ENCODE measurements at regions not wholly inside any gene's neighbourhood (a gene's known extent, or its start where the extent isn't known, plus 50 kb on each side); places are given as distances from the start of the nearest gene placed in this dataset.

- dilution Hi-C loops (cut with MboI; ENCODE audit: extremely low pct_ligation_motif_present, low sequenced_read_pairs) (no loop called here), intact Hi-C loops (cut with micrococcal nuclease) (no loop called here)
- no peak for TF ChIP-seq MAX (IDR thresholded peaks at IDR 0.05; ENCODE audit: insufficient read depth, insufficient read length)
- H3K9me3 ChIP-seq (replicated peaks; ENCODE audit: control insufficient read depth, insufficient read depth, low read length) = no peaks in the 10 kb centered on the region
- DNase-seq (ENCODE audit: low read depth, low spot score) (no peak), FAIRE-seq (no peak)
- H3K4me2 ChIP-seq (ENCODE audit: insufficient read depth, low read length) = no peak overlapping the region
- H2AFZ ChIP-seq (ENCODE audit: low read depth, low read length) = no peak overlapping the region
- no TSS peak for BruUV-seq (replicated peaks)
- H3K79me2 ChIP-seq (ENCODE audit: control insufficient read depth, insufficient read depth, low read length) = no peaks in the 10 kb centered on the region
- no peaks in the 10 kb centered on the region for H4K20me1 ChIP-seq (replicated peaks; ENCODE audit: control insufficient read depth, extremely low read depth, insufficient read depth, low read length)
- H3K9me1 ChIP-seq (replicated peaks; ENCODE audit: control insufficient read depth, extremely low read depth, insufficient read depth, low read length) = no peaks in the 10 kb centered on the region
- CTCF ChIA-PET = interaction anchor here (1.0 to 1.6 kb wide), 4 partner anchors 9 to 97 kb away, joined by 3 to 8 read pairs (median 3); no protein-coding TSS in a partner anchor
- no peak overlapping the region for H3K27ac ChIP-seq (ENCODE audit: insufficient read depth, low read depth, low read length)
- no peaks in the 10 kb centered on the region for H3K4me1 ChIP-seq (ENCODE audit: control insufficient read depth, extremely low read depth, insufficient read depth, low read length)
- no peaks in the 10 kb centered on the region for H3K27me3 ChIP-seq (ENCODE audit: control insufficient read depth in 2 of 2, insufficient read depth in 2 of 2, low read length in 2 of 2)
- H3K9ac ChIP-seq (replicated peaks; ENCODE audit: extremely low read depth, insufficient read depth, low read length) = no peak overlapping the region
- H3K4me3 ChIP-seq (replicated peaks in 1 of 3; ENCODE audit: insufficient read depth in 1 of 3, low read depth in 1 of 3, low read length in 3 of 3) = no peak overlapping the region
- POLR2A ChIA-PET = no interaction called here
- no peaks in the 10 kb centered on the region for H3K36me3 ChIP-seq (ENCODE audit: control insufficient read depth in 2 of 2, extremely low read depth in 1 of 2, insufficient read depth in 2 of 2, low read length in 2 of 2)
These were observed 173.8 kb upstream of the RGS6 start for GRCh38 chr14:71758229-71758951.

GRCh38 chr14:71762575-71762974 is 169.7 kb upstream of the RGS6 start:
- peaks cover 0 to 4% of the 10 kb centered on the region in 2 experiments for H3K27me3 ChIP-seq (ENCODE audit: control insufficient read depth in 2 of 2, insufficient read depth in 2 of 2, low read length in 2 of 2)
- intact Hi-C loops (cut with micrococcal nuclease) (no loop called here), dilution Hi-C loops (cut with MboI; ENCODE audit: extremely low pct_ligation_motif_present, low sequenced_read_pairs) (no loop called here)
- H3K9ac ChIP-seq (replicated peaks; ENCODE audit: extremely low read depth, insufficient read depth, low read length) = no peak overlapping the region
- DNase-seq (ENCODE audit: low read depth, low spot score) (no peak), FAIRE-seq (no peak)
- H3K4me2 ChIP-seq (ENCODE audit: insufficient read depth, low read length) = no peak overlapping the region
- TF ChIP-seq FOS (IDR thresholded peaks at IDR 0.05; ENCODE audit: borderline replicate concordance, insufficient read depth, low read length) = no peak
- TF ChIP-seq CTCF (IDR thresholded peaks at IDR 0.05; ENCODE audit: extremely low read depth in 1 of 2, insufficient read depth in 1 of 2, low read depth in 1 of 2, low read length in 2 of 2) = no peak
- no peak for TF ChIP-seq POLR2A (IDR thresholded peaks at IDR 0.05; ENCODE audit: low read depth, low read length)
- no peak for TF ChIP-seq MYC (IDR thresholded peaks at IDR 0.05; ENCODE audit: low read depth, low read length)
- TF ChIP-seq POLR2AphosphoS5 (IDR thresholded peaks at IDR 0.05; ENCODE audit: insufficient read depth, low read depth, low read length) = no peak
- no peaks in the 10 kb centered on the region for H3K9me1 ChIP-seq (replicated peaks; ENCODE audit: control insufficient read depth, extremely low read depth, insufficient read depth, low read length)
- no peaks in the 10 kb centered on the region for H4K20me1 ChIP-seq (replicated peaks; ENCODE audit: control insufficient read depth, extremely low read depth, insufficient read depth, low read length)
- BruUV-seq (replicated peaks) = no TSS peak
- H3K27ac ChIP-seq (ENCODE audit: insufficient read depth, low read depth, low read length) = no peak overlapping the region
- ChIA-PET CTCF (interaction anchor here (1.5 kb wide), 1 partner anchor 93 kb away, joined by 3 read pairs; no protein-coding TSS in a partner anchor), POLR2A (no interaction called here)
- no peak overlapping the region for H2AFZ ChIP-seq (ENCODE audit: low read depth, low read length)
- no peaks in the 10 kb centered on the region for H3K4me1 ChIP-seq (ENCODE audit: control insufficient read depth, extremely low read depth, insufficient read depth, low read length)
- no peak overlapping the region for H3K4me3 ChIP-seq (replicated peaks in 1 of 3; ENCODE audit: insufficient read depth in 1 of 3, low read depth in 1 of 3, low read length in 3 of 3)
- no peaks in the 10 kb centered on the region for H3K79me2 ChIP-seq (ENCODE audit: control insufficient read depth, insufficient read depth, low read length)
- no peaks in the 10 kb centered on the region for H3K9me3 ChIP-seq (replicated peaks; ENCODE audit: control insufficient read depth, insufficient read depth, low read length)
- H3K36me3 ChIP-seq (ENCODE audit: control insufficient read depth in 2 of 2, extremely low read depth in 1 of 2, insufficient read depth in 2 of 2, low read length in 2 of 2) = no peaks in the 10 kb centered on the region
